Activated CD4-positive, alpha-beta T cell treated with anti-CD3 and anti-CD28 coated beads for 4 hours (primary cell): ENCODE measurements at regions not wholly inside any gene's neighbourhood (a gene's known extent, or its start where the extent isn't known, plus 50 kb on each side); places are given as distances from the start of the nearest gene placed in this dataset.

Source experiments
- DNase-seq, 2 donors: peaks; one replicate each; pipeline ENCODE4 v3.0.0-alpha.2; 2020

- no peak for DNase-seq
Observed at GRCh38 chr16:26992666-26993349, 73.9 kb upstream of the C16orf82 start.

- no peak for DNase-seq
Observed at GRCh38 chr16:26993511-26993910, 73.2 kb upstream of the C16orf82 start.

- no peak for DNase-seq
Observed at GRCh38 chr16:26993963-26994362, 72.8 kb upstream of the C16orf82 start.

GRCh38 chr16:26995522-26995921 lies 71.2 kb upstream of the C16orf82 start:
- DNase-seq, result no peak

- no peak for DNase-seq
Observed at GRCh38 chr16:27005386-27005785, 61.3 kb upstream of the C16orf82 start.
